ENCODE measurements at regions not wholly inside any gene's neighbourhood (a gene's known extent, or its start where the extent isn't known, plus 50 kb on each side); places are given as distances from the start of the nearest gene placed in this dataset.

GRCh38 chr13:33537676-33538075 is 252.1 kb upstream of the STARD13 start:
- no peaks in the 10 kb centered on the region for H3K27me3 ChIP-seq (ENCODE audit: low read depth)
- no peak overlapping the region for H3K4me3 ChIP-seq
- H3K4me1 ChIP-seq: no peaks in the 10 kb centered on the region
- DNase-seq (ENCODE audit: low spot score in 2 of 2): no peak
- in situ Hi-C loops (cut with MboI; ENCODE audit: low sequenced_read_pairs): loop anchor here (25.0 kb wide), 1 partner anchor 300 kb away; no protein-coding TSS in a partner anchor
- H3K36me3 ChIP-seq (replicated peaks): no peaks in the 10 kb centered on the region
- no peaks in the 10 kb centered on the region for H3K9me3 ChIP-seq

- DNase-seq (ENCODE audit: low spot score in 2 of 2): no peak
Measured at GRCh38 chr13:33541456-33541855, 255.9 kb upstream of the STARD13 start.

DNA sequence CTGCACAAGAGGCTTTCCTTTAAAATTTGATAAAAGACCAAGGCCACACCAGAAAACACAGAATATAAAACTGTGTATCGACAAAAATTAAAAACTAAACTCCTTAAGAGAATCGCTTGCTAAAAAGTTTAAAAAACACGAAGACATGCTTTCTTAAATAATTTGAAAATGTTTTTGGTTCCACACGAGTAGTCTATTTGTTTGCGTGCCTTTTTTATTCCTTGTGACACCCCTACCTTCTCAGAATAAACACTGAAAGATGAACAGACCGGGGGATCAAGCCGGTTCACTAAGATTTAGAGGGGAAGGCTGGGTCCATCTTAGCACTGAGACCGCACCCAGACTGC is 256.4 kb upstream of the STARD13 start:
- in situ Hi-C loops (cut with MboI; ENCODE audit: low sequenced_read_pairs): loop anchor here (25.0 kb wide), 1 partner anchor 305 kb away; no protein-coding TSS in a partner anchor
- H3K36me3 ChIP-seq (replicated peaks): no peaks in the 10 kb centered on the region
- peaks cover 11% of the 10 kb centered on the region for H3K4me1 ChIP-seq
- H3K4me3 ChIP-seq: peak overlapping the region; percentile 37
- DNase-seq (ENCODE audit: low spot score in 2 of 2): no peak
- no peaks in the 10 kb centered on the region for H3K9me3 ChIP-seq
- no peaks in the 10 kb centered on the region for H3K27me3 ChIP-seq (ENCODE audit: low read depth)

More at GRCh38 chr13:33541456-33541855, 255.9 kb upstream of the STARD13 start:
- Histone ChIP-seq H3K27me3 (ENCODE audit: low read depth) (no peaks in the 10 kb centered on the region), H3K4me1 (peaks cover 11% of the 10 kb centered on the region), H3K4me3 (no peak overlapping the region), H3K36me3 (replicated peaks) (no peaks in the 10 kb centered on the region), H3K9me3 (no peaks in the 10 kb centered on the region)
- in situ Hi-C loops (cut with MboI; ENCODE audit: low sequenced_read_pairs): loop anchor here (25.0 kb wide), 1 partner anchor 304 kb away; no protein-coding TSS in a partner anchor

GRCh38 chr13:33542309-33543088 is 256.9 kb upstream of the STARD13 start:
- peaks cover 11% of the 10 kb centered on the region for H3K4me1 ChIP-seq
- DNase-seq (ENCODE audit: low spot score in 2 of 2): peak; percentile 92 to 97
- H3K4me3 ChIP-seq: peak overlapping the region; percentile 37
- H3K27me3 ChIP-seq (ENCODE audit: low read depth): no peaks in the 10 kb centered on the region
- in situ Hi-C loops (cut with MboI; ENCODE audit: low sequenced_read_pairs): loop anchor here (25.0 kb wide), 1 partner anchor 305 kb away; no protein-coding TSS in a partner anchor
- no peaks in the 10 kb centered on the region for H3K36me3 ChIP-seq (replicated peaks)
- no peaks in the 10 kb centered on the region for H3K9me3 ChIP-seq

GRCh38 chr13:33543089-33543459 is 257.5 kb upstream of the STARD13 start:
- no peaks in the 10 kb centered on the region for H3K27me3 ChIP-seq (ENCODE audit: low read depth)
- in situ Hi-C loops (cut with MboI; ENCODE audit: low sequenced_read_pairs): loop anchor here (25.0 kb wide), 1 partner anchor 306 kb away; no protein-coding TSS in a partner anchor
- no peaks in the 10 kb centered on the region for H3K9me3 ChIP-seq
- DNase-seq (ENCODE audit: low spot score in 2 of 2): peak in 1 of 2 experiments; percentile 55
- peak overlapping the region; percentile 37 for H3K4me3 ChIP-seq
- peaks cover 11% of the 10 kb centered on the region for H3K4me1 ChIP-seq
- no peaks in the 10 kb centered on the region for H3K36me3 ChIP-seq (replicated peaks)

GRCh38 chr13:33543631-33544265 is 258.2 kb upstream of the STARD13 start:
- in situ Hi-C loops (cut with MboI; ENCODE audit: low sequenced_read_pairs): loop anchor here (25.0 kb wide), 1 partner anchor 306 kb away; no protein-coding TSS in a partner anchor
- Histone ChIP-seq H3K36me3 (replicated peaks) (no peaks in the 10 kb centered on the region), H3K4me3 (peak overlapping the region; percentile 37), H3K4me1 (peaks cover 11% of the 10 kb centered on the region), H3K27me3 (ENCODE audit: low read depth) (no peaks in the 10 kb centered on the region), H3K9me3 (no peaks in the 10 kb centered on the region)
- DNase-seq (ENCODE audit: low spot score in 2 of 2): no peak

- DNase-seq (ENCODE audit: low spot score in 2 of 2): no peak
- Histone ChIP-seq H3K36me3 (replicated peaks) (no peaks in the 10 kb centered on the region), H3K9me3 (no peaks in the 10 kb centered on the region), H3K4me1 (peaks cover 11% of the 10 kb centered on the region), H3K27me3 (ENCODE audit: low read depth) (no peaks in the 10 kb centered on the region), H3K4me3 (no peak overlapping the region)
- in situ Hi-C loops (cut with MboI; ENCODE audit: low sequenced_read_pairs): loop anchor here (25.0 kb wide), 1 partner anchor 307 kb away; no protein-coding TSS in a partner anchor
Measured at GRCh38 chr13:33544308-33544707, 258.8 kb upstream of the STARD13 start.

GRCh38 chr13:33545492-33545891 is 259.9 kb upstream of the STARD13 start:
- no peaks in the 10 kb centered on the region for H3K9me3 ChIP-seq
- no peaks in the 10 kb centered on the region for H3K27me3 ChIP-seq (ENCODE audit: low read depth)
- H3K4me3 ChIP-seq: no peak overlapping the region
- DNase-seq (ENCODE audit: low spot score in 2 of 2): no peak
- in situ Hi-C loops (cut with MboI; ENCODE audit: low sequenced_read_pairs): loop anchor here (25.0 kb wide), 1 partner anchor 308 kb away; no protein-coding TSS in a partner anchor
- H3K4me1 ChIP-seq: peaks cover 11% of the 10 kb centered on the region
- H3K36me3 ChIP-seq (replicated peaks): no peaks in the 10 kb centered on the region

DNA sequence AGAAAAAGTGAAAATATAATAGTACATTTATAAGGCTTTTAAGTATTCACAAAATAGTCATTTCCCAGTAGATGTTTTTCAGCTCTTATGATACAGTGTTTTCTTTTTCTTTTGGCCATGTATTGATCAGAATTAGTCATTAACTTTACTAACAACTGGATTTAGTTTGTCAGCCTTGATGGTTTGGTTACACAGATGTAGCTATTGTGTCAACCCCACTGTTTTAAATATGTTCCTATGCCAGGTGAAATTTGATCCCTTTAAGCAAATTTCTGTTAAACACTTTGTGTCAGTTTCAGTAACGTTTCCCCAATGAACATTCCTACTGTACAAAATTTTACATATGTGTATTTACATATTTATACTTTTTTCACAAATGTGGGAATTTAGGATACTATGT is 261.5 kb upstream of the STARD13 start:
- no peaks in the 10 kb centered on the region for H3K9me3 ChIP-seq
- H3K4me3 ChIP-seq: no peak overlapping the region
- no peaks in the 10 kb centered on the region for H3K27me3 ChIP-seq (ENCODE audit: low read depth)
- peaks cover 11% of the 10 kb centered on the region for H3K4me1 ChIP-seq
- H3K36me3 ChIP-seq (replicated peaks): no peaks in the 10 kb centered on the region
- in situ Hi-C loops (cut with MboI; ENCODE audit: low sequenced_read_pairs): loop anchor here (25.0 kb wide), 1 partner anchor 310 kb away; no protein-coding TSS in a partner anchor
- DNase-seq (ENCODE audit: low spot score in 2 of 2): no peak

- no peaks in the 10 kb centered on the region for H3K27me3 ChIP-seq (ENCODE audit: low read depth)
- no peaks in the 10 kb centered on the region for H3K36me3 ChIP-seq (replicated peaks)
- no peaks in the 10 kb centered on the region for H3K9me3 ChIP-seq
- in situ Hi-C loops (cut with MboI; ENCODE audit: low sequenced_read_pairs): loop anchor here (25.0 kb wide), 1 partner anchor 311 kb away; no protein-coding TSS in a partner anchor
- DNase-seq (ENCODE audit: low spot score in 2 of 2): no peak
- H3K4me3 ChIP-seq: no peak overlapping the region
- H3K4me1 ChIP-seq: peaks cover 9% of the 10 kb centered on the region
Measured at GRCh38 chr13:33548069-33548468, 262.5 kb upstream of the STARD13 start.

DNA sequence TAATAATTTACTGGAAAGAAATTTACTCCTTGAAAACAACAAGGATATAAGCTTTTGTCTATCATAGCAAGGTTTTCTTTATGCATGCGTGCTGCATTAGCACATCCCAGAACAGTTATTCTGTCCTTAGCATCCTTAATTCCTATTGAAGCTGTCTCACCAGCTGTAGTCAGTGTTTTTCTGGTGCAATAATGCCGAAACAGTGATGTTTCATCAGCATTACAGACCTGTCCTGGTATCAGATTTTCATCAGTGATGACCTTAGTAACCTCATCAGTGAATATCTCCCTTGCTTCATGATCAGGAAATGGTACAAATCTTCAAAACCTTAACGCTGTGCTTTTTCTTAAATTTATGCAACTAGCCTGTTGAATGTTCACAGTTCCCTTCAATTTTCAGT is 264.7 kb upstream of the STARD13 start:
- Histone ChIP-seq H3K36me3 (replicated peaks) (no peaks in the 10 kb centered on the region), H3K4me3 (no peak overlapping the region), H3K9me3 (no peaks in the 10 kb centered on the region), H3K4me1 (no peaks in the 10 kb centered on the region), H3K27me3 (ENCODE audit: low read depth) (no peaks in the 10 kb centered on the region)
- DNase-seq (ENCODE audit: low spot score in 2 of 2): no peak
- in situ Hi-C loops (cut with MboI; ENCODE audit: low sequenced_read_pairs): no loop called here

- no peak for DNase-seq (ENCODE audit: low spot score in 2 of 2)
- Histone ChIP-seq H3K4me1 (no peaks in the 10 kb centered on the region), H3K27me3 (ENCODE audit: low read depth) (no peaks in the 10 kb centered on the region), H3K9me3 (no peaks in the 10 kb centered on the region), H3K36me3 (replicated peaks) (no peaks in the 10 kb centered on the region), H3K4me3 (no peak overlapping the region)
- in situ Hi-C loops (cut with MboI; ENCODE audit: low sequenced_read_pairs): no loop called here
Measured at GRCh38 chr13:33550885-33551284, 265.3 kb upstream of the STARD13 start.

DNA sequence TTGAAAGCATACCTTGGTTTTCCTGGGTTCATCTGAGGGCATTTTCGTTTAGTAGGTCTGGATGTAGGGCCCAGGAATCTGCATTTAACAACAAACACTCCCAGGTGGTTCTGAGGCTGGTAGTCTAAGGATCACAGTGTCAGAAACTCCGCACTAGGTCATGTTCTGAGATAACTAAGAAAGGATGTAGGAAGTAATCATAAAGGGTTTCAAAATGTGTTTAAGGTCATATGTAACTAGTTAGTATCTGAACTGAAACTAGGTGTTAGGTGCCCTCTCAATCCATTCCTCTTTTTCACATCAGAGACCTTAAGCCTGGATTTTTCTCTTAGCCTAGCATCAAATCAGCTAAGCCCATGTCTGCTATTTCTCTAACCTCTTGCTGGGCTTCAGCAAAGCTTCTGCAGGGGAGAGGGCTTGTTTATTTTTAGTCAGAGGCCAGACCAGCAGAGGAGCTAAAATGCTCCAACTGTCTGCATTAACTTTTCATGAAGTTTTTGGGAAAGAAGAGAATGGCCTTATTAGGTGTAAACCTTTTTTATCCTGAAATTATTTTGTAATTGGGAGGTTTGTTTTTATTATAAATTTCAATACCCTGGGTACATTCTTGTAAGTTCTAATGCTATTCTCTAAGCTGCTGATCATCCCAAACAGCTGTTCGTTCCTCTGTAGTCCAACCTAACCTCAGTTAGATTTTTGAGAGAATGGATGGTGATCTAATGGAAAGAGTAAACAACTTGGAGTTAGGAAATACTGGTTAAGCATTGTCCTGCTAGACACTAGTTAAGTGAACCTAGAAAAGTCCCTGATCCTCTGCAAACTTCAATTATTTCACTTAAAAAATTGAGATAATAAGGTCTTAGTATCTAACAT is 262.8 kb upstream of the RFC3 start:
- peaks cover under 1% of the 10 kb centered on the region; the same call in 1 of the 2 replicates for H3K4me1 ChIP-seq
- no peak overlapping the region for H3K4me3 ChIP-seq
- H3K36me3 ChIP-seq (replicated peaks): no peaks in the 10 kb centered on the region
- in situ Hi-C loops (cut with MboI; ENCODE audit: low sequenced_read_pairs): no loop called here
- DNase-seq (ENCODE audit: low spot score in 2 of 2): no peak
- no peaks in the 10 kb centered on the region for H3K9me3 ChIP-seq
- H3K27me3 ChIP-seq (ENCODE audit: low read depth): no peaks in the 10 kb centered on the region
